ENCODE measurements at regions not wholly inside any gene's neighbourhood (a gene's known extent, or its start where the extent isn't known, plus 50 kb on each side); places are given as distances from the start of the nearest gene placed in this dataset.

GRCh38 chr3:43794776-43795175, 104.0 kb downstream of the ABHD5 start:
- DNase-seq (ENCODE audit: insufficient read length, low spot score, missing footprints): no peak

GRCh38 chr3:43795491-43795890, 104.8 kb downstream of the ABHD5 start:
- H3K4me1 ChIP-seq (ENCODE audit: insufficient read depth, low read length): no peaks in the 10 kb centered on the region
- H3K36me3 ChIP-seq (ENCODE audit: insufficient read depth, low read length): no peaks in the 10 kb centered on the region
- no peak for TF ChIP-seq CTCF (IDR thresholded peaks at IDR 0.05; ENCODE audit: extremely low read depth, low read depth, low read length)

More at GRCh38 chr3:43794776-43795175, 104.0 kb downstream of the ABHD5 start:
- H2AFZ ChIP-seq (ENCODE audit: low read length): no peak overlapping the region
- no peak for TF ChIP-seq CTCF (IDR thresholded peaks at IDR 0.05; ENCODE audit: extremely low read depth, low read depth, low read length)
- H3K36me3 ChIP-seq (ENCODE audit: insufficient read depth, low read length): no peaks in the 10 kb centered on the region
- no peaks in the 10 kb centered on the region for H3K4me1 ChIP-seq (ENCODE audit: insufficient read depth, low read length)
- no peak overlapping the region for H3K4me2 ChIP-seq (ENCODE audit: insufficient read depth, low read length)
- no peaks in the 10 kb centered on the region for H3K27me3 ChIP-seq (ENCODE audit: insufficient read depth, low read length)
- no peaks in the 10 kb centered on the region for H4K20me1 ChIP-seq (ENCODE audit: insufficient read depth, low read length)
- no peaks in the 10 kb centered on the region for H3K79me2 ChIP-seq (ENCODE audit: insufficient read depth, low read length)
- H3K9me3 ChIP-seq (ENCODE audit: low read depth, low read length): no peaks in the 10 kb centered on the region
- H3K27ac ChIP-seq (ENCODE audit: low read depth, low read length): no peak overlapping the region
- H3K4me3 ChIP-seq (ENCODE audit: insufficient read depth, low read length): no peak overlapping the region

GRCh38 chr3:43796041-43796596, 105.4 kb downstream of the ABHD5 start:
- Histone ChIP-seq H3K9me3 (ENCODE audit: low read depth, low read length) (no peaks in the 10 kb centered on the region), H3K4me2 (ENCODE audit: insufficient read depth, low read length) (no peak overlapping the region), H3K4me1 (ENCODE audit: insufficient read depth, low read length) (no peaks in the 10 kb centered on the region), H3K79me2 (ENCODE audit: insufficient read depth, low read length) (no peaks in the 10 kb centered on the region), H3K36me3 (ENCODE audit: insufficient read depth, low read length) (no peaks in the 10 kb centered on the region), H3K4me3 (ENCODE audit: insufficient read depth, low read length) (no peak overlapping the region), H4K20me1 (ENCODE audit: insufficient read depth, low read length) (no peaks in the 10 kb centered on the region), H2AFZ (ENCODE audit: low read length) (no peak overlapping the region), H3K27ac (ENCODE audit: low read depth, low read length) (no peak overlapping the region), H3K27me3 (ENCODE audit: insufficient read depth, low read length) (no peaks in the 10 kb centered on the region)
- no peak for TF ChIP-seq CTCF (IDR thresholded peaks at IDR 0.05; ENCODE audit: extremely low read depth, low read depth, low read length)
- DNase-seq (ENCODE audit: insufficient read length, low spot score, missing footprints): no peak

More at GRCh38 chr3:43795491-43795890, 104.8 kb downstream of the ABHD5 start:
- Histone ChIP-seq H3K4me2 (ENCODE audit: insufficient read depth, low read length) (no peak overlapping the region), H3K9me3 (ENCODE audit: low read depth, low read length) (no peaks in the 10 kb centered on the region), H2AFZ (ENCODE audit: low read length) (no peak overlapping the region), H4K20me1 (ENCODE audit: insufficient read depth, low read length) (no peaks in the 10 kb centered on the region), H3K79me2 (ENCODE audit: insufficient read depth, low read length) (no peaks in the 10 kb centered on the region), H3K4me3 (ENCODE audit: insufficient read depth, low read length) (no peak overlapping the region), H3K27ac (ENCODE audit: low read depth, low read length) (no peak overlapping the region), H3K27me3 (ENCODE audit: insufficient read depth, low read length) (no peaks in the 10 kb centered on the region)
- DNase-seq (ENCODE audit: insufficient read length, low spot score, missing footprints): no peak

- Histone ChIP-seq H3K27me3 (ENCODE audit: insufficient read depth, low read length) (no peaks in the 10 kb centered on the region), H3K4me3 (ENCODE audit: insufficient read depth, low read length) (no peak overlapping the region), H3K27ac (ENCODE audit: low read depth, low read length) (no peak overlapping the region), H3K4me1 (ENCODE audit: insufficient read depth, low read length) (no peaks in the 10 kb centered on the region), H2AFZ (ENCODE audit: low read length) (no peak overlapping the region), H3K4me2 (ENCODE audit: insufficient read depth, low read length) (no peak overlapping the region), H4K20me1 (ENCODE audit: insufficient read depth, low read length) (no peaks in the 10 kb centered on the region), H3K9me3 (ENCODE audit: low read depth, low read length) (no peaks in the 10 kb centered on the region), H3K36me3 (ENCODE audit: insufficient read depth, low read length) (no peaks in the 10 kb centered on the region), H3K79me2 (ENCODE audit: insufficient read depth, low read length) (no peaks in the 10 kb centered on the region)
- DNase-seq (ENCODE audit: insufficient read length, low spot score, missing footprints): no peak
- no peak for TF ChIP-seq CTCF (IDR thresholded peaks at IDR 0.05; ENCODE audit: extremely low read depth, low read depth, low read length)
Observed at GRCh38 chr3:43797794-43798193, 107.1 kb downstream of the ABHD5 start.

All from osteoblast (primary cell).